H9 (cell line): ENCODE measurements at regions not wholly inside any gene's neighbourhood (a gene's known extent, or its start where the extent isn't known, plus 50 kb on each side); places are given as distances from the start of the nearest gene placed in this dataset.

Experiments used
- DNase-seq: peaks from one replicate; pipeline ENCODE4 v3.0.0-alpha.2; 2017
- H2AFZ ChIP-seq: one replicate; pipeline ENCODE4 v1.6.1; 2013; ENCODE audit warnings: mild to moderate bottlenecking, low read length, control low read depth, moderate library complexity
- H2AK5ac ChIP-seq: 2 replicates; pipeline ENCODE4 v1.6.1; 2013; ENCODE audit warnings: low read length, control low read depth, mixed read lengths; ENCODE audit not compliant: insufficient read length
- H2BK120ac ChIP-seq: one replicate; pipeline ENCODE4 v1.6.1; 2013; ENCODE audit warnings: low read depth, mild to moderate bottlenecking, low read length, control low read depth, inconsistent platforms; ENCODE audit not compliant: poor library complexity, severe bottlenecking
- H2BK12ac ChIP-seq: 2 replicates; pipeline ENCODE4 v1.6.1; 2013; ENCODE audit warnings: low read length, control low read depth, mixed read lengths, low read depth; ENCODE audit not compliant: insufficient read length
- H2BK15ac ChIP-seq: 2 replicates; pipeline ENCODE4 v1.6.1; 2013; ENCODE audit warnings: low read depth, low read length, control low read depth
- H2BK20ac ChIP-seq: one replicate; pipeline ENCODE4 v1.6.1; 2013; ENCODE audit warnings: low read depth, mild to moderate bottlenecking, low read length, control low read depth, inconsistent platforms; ENCODE audit not compliant: poor library complexity, severe bottlenecking
- H2BK5ac ChIP-seq: 2 replicates; pipeline ENCODE4 v1.6.1; 2013; ENCODE audit warnings: low read length, control low read depth, mixed read lengths; ENCODE audit not compliant: insufficient read length
- H3K14ac ChIP-seq: 2 replicates; pipeline ENCODE4 v1.6.1; 2013; ENCODE audit warnings: low read length, control low read depth; ENCODE audit not compliant: insufficient read depth
- H3K18ac ChIP-seq: 2 replicates; pipeline ENCODE4 v1.6.1; 2013; ENCODE audit warnings: low read depth, mild to moderate bottlenecking, mixed read lengths, low read length, control low read depth; ENCODE audit not compliant: insufficient read length
- H3K23ac ChIP-seq: 2 replicates; pipeline ENCODE4 v1.6.1; 2013; ENCODE audit warnings: low read length, control low read depth, mixed read lengths, low read depth; ENCODE audit not compliant: insufficient read length
- H3K23me2 ChIP-seq: 2 replicates; pipeline ENCODE4 v1.6.1; 2013; ENCODE audit warnings: low read depth, mild to moderate bottlenecking, mixed read lengths, low read length, control low read depth; ENCODE audit not compliant: insufficient read length, poor library complexity, severe bottlenecking
- H3K27ac ChIP-seq: 2 replicates; pipeline ENCODE4 v1.5.1; 2013; ENCODE audit warnings: low read length, control low read depth, mixed read lengths, low read depth; ENCODE audit not compliant: insufficient read length
- H3K27me3 ChIP-seq: 2 replicates; pipeline ENCODE4 v1.6.1; 2013; ENCODE audit warnings: low read length, control low read depth, inconsistent platforms; ENCODE audit not compliant: insufficient read depth
- H3K4ac ChIP-seq: 2 replicates; pipeline ENCODE4 v1.6.1; 2013; ENCODE audit warnings: low read depth, mild to moderate bottlenecking, control low read depth, inconsistent platforms, low read length, moderate library complexity
- H3K4me1 ChIP-seq: 2 replicates; pipeline ENCODE4 v1.6.1; 2013; ENCODE audit warnings: low read length, control low read depth, inconsistent platforms; ENCODE audit not compliant: insufficient read depth
- H3K4me2 ChIP-seq: 2 replicates; pipeline ENCODE4 v1.6.1; 2013; ENCODE audit warnings: low read length, control low read depth, mixed read lengths; ENCODE audit not compliant: insufficient read length, insufficient read depth
- H3K56ac ChIP-seq: 2 replicates; pipeline ENCODE4 v1.6.1; 2013; ENCODE audit warnings: low read depth, mild to moderate bottlenecking, mixed read lengths, low read length, control low read depth; ENCODE audit not compliant: insufficient read length
- H3K79me1 ChIP-seq: 2 replicates; pipeline ENCODE4 v1.6.1; 2013; ENCODE audit warnings: low read depth, mild to moderate bottlenecking, moderate library complexity, low read length, control low read depth, inconsistent platforms; ENCODE audit not compliant: insufficient read depth, poor library complexity, severe bottlenecking
- H3K79me2 ChIP-seq: 2 replicates; pipeline ENCODE4 v1.6.1; 2013; ENCODE audit warnings: low read length, control low read depth, inconsistent platforms; ENCODE audit not compliant: insufficient read depth
- H3K9ac ChIP-seq: 2 replicates; pipeline ENCODE4 v1.6.1; 2013; ENCODE audit warnings: low read length, control low read depth, mixed read lengths; ENCODE audit not compliant: insufficient read length; ENCODE audit errors: extremely low read depth
- H3K9me3 ChIP-seq: one replicate; pipeline ENCODE4 v1.6.1; 2013; ENCODE audit warnings: low read depth, low read length, inconsistent platforms; ENCODE audit not compliant: control insufficient read depth
- H3T11ph ChIP-seq: one replicate; pipeline ENCODE4 v1.6.1; 2013; ENCODE audit warnings: mild to moderate bottlenecking, low read length, control low read depth, inconsistent platforms
- H4K20me1 ChIP-seq: one replicate; pipeline ENCODE4 v1.6.1; 2013; ENCODE audit not compliant: control insufficient read depth, insufficient read length, insufficient read depth
- H4K5ac ChIP-seq: 2 replicates; pipeline ENCODE4 v1.6.1; 2013; ENCODE audit warnings: low read depth, mild to moderate bottlenecking, mixed read lengths, low read length, control low read depth; ENCODE audit not compliant: insufficient read length
- H4K8ac ChIP-seq: replicated peaks from 2 replicates; pipeline ENCODE4 v1.6.1; 2013; ENCODE audit warnings: low read length, control low read depth, mixed read lengths, low read depth; ENCODE audit not compliant: insufficient read length
- H4K91ac ChIP-seq: 2 replicates; pipeline ENCODE4 v1.6.1; 2013; ENCODE audit warnings: low read depth, mild to moderate bottlenecking, moderate library complexity, mixed read lengths, low read length, control low read depth; ENCODE audit not compliant: insufficient read length
- H3K27ac Mint-ChIP-seq, 3 experiments: 2 replicates in 2 of 3; 3 replicates in 1 of 3; pipeline ENCODE4 v1.8.0; 2020 to 2021; ENCODE audit warnings: mixed read lengths in 3 of 3, mild to moderate bottlenecking in 1 of 3, moderate library complexity in 1 of 3
- H3K27me3 Mint-ChIP-seq: 2 replicates; pipeline ENCODE4 v1.8.0; 2021; ENCODE audit warnings: low read depth, mild to moderate bottlenecking, moderate library complexity, mixed read lengths
- H3K36me3 Mint-ChIP-seq, 3 experiments: 2 replicates in 2 of 3; 3 replicates in 1 of 3; pipeline ENCODE4 v1.8.0; 2020 to 2021; ENCODE audit warnings: low read depth in 3 of 3, mixed read lengths in 3 of 3; ENCODE audit not compliant: insufficient read depth in 1 of 3
- H3K4me1 Mint-ChIP-seq, 2 experiments: 2 replicates each; pipeline ENCODE4 v1.8.0; 2020; ENCODE audit warnings: mixed read lengths in 2 of 2
- H3K4me3 Mint-ChIP-seq, 2 experiments: 2 replicates in 1 of 2; 3 replicates in 1 of 2; pipeline ENCODE4 v1.8.0; 2020 to 2021; ENCODE audit warnings: mild to moderate bottlenecking in 2 of 2, mixed read lengths in 2 of 2, moderate library complexity in 1 of 2
- H3K9me3 Mint-ChIP-seq, 2 experiments: 2 replicates in 1 of 2; 3 replicates in 1 of 2; pipeline ENCODE4 v1.8.0; 2020; ENCODE audit warnings: mild to moderate bottlenecking in 2 of 2, mixed read lengths in 2 of 2, moderate library complexity in 1 of 2
- CTCF ChIP-seq: fragments of 200-600 bp; sonication (generic); conservative IDR thresholded peaks from 3 replicates; pipeline ENCODE4 v1.8.0; 2021; ENCODE audit warnings: antibody characterized with exemption, mild to moderate bottlenecking
- WGBS: extraction: QIAGEN DNeasy Blood & Tissue Kit; methylation state at CpG from one replicate; pipeline ENCODE4 v1.1.7; 2013; ENCODE audit warnings: missing lambda C conversion rate, low lambda C conversion rate, mixed read lengths; ENCODE audit not compliant: insufficient read length; ENCODE audit errors: extremely low coverage; 5-methylcytosine and 5-hydroxymethylcytosine counted together

GRCh38 chr4:38255572-38255971 is 295.4 kb downstream of the PTTG2 start:
- Histone ChIP-seq H4K91ac (no peak overlapping the region), H3K14ac (no peak overlapping the region), H4K5ac (no peak overlapping the region), H2BK5ac (no peak overlapping the region), H3K23me2 (no peaks in the 10 kb centered on the region), H3K56ac (no peak overlapping the region), H3K79me2 (no peaks in the 10 kb centered on the region), H2AFZ (no peak overlapping the region), H2BK15ac (no peak overlapping the region), H3T11ph (no peak overlapping the region), H2BK12ac (no peak overlapping the region), H2AK5ac (no peak overlapping the region), H2BK120ac (no peak overlapping the region), H4K20me1 (no peaks in the 10 kb centered on the region), H4K8ac (no peak overlapping the region), H3K79me1 (no peaks in the 10 kb centered on the region), H3K27me3 (no peaks in the 10 kb centered on the region), H2BK20ac (no peak overlapping the region), H3K9ac (no peak overlapping the region), H3K4me2 (no peak overlapping the region), H3K18ac (no peak overlapping the region), H3K4me1 (no peaks in the 10 kb centered on the region), H3K4ac (no peak overlapping the region), H3K9me3 (peaks cover 7% of the 10 kb centered on the region), H3K23ac (no peak overlapping the region), H3K27ac (no peak overlapping the region)
- TF ChIP-seq CTCF = no peak
- H3K4me1 Mint-ChIP-seq = peaks cover 4 to 8% of the 10 kb centered on the region in 2 experiments
- 0 out of 2 replicates have a peak, but pooled peaks cover 1% of the 10 kb centered on the region for H3K27me3 Mint-ChIP-seq
- H3K9me3 Mint-ChIP-seq = peaks cover 19 to 20% of the 10 kb centered on the region in 2 experiments
- DNase-seq = no peak
- no peak overlapping the region for H3K27ac Mint-ChIP-seq
- no CpG with 5 or more reads among the region's 2 CpGs for WGBS
- H3K4me3 Mint-ChIP-seq = no peak overlapping the region
- peaks cover 7 to 14% (median 13%) of the 10 kb centered on the region in 3 experiments for H3K36me3 Mint-ChIP-seq
